Mammary epithelial cell (primary cell): ENCODE measurements at regions not wholly inside any gene's neighbourhood (a gene's known extent, or its start where the extent isn't known, plus 50 kb on each side); places are given as distances from the start of the nearest gene placed in this dataset.

Source experiments
- CTCF ChIP-seq, 2 donors: IDR thresholded peaks in 1 of 2; conservative IDR thresholded peaks in 1 of 2; 2 replicates each; pipeline ENCODE4 v1.5.1; 2011 to 2012; ENCODE audit warnings: inconsistent platforms in 2 of 2, low read length in 2 of 2, mild to moderate bottlenecking in 2 of 2, control low read depth in 1 of 2, low read depth in 1 of 2; ENCODE audit not compliant: insufficient read depth in 1 of 2; ENCODE audit errors: extremely low read depth in 1 of 2
- EZH2 ChIP-seq: IDR thresholded peaks from 2 replicates; pipeline ENCODE4 v1.6.1; 2012; ENCODE audit warnings: low read length, inconsistent platforms, borderline replicate concordance

- TF ChIP-seq EZH2, result no peak
- TF ChIP-seq CTCF (conservative IDR thresholded peaks at IDR 0.05 in 1 of 2, IDR thresholded peaks at IDR 0.05 in 1 of 2; ENCODE audit: extremely low read depth in 1 of 2, insufficient read depth in 1 of 2, low read depth in 1 of 2, low read length in 2 of 2), result no peak
Measured at GRCh38 chrX:78388663-78389062, 61.3 kb upstream of the CYSLTR1 start.
